ENCODE measurements at regions not wholly inside any gene's neighbourhood (a gene's known extent, or its start where the extent isn't known, plus 50 kb on each side); places are given as distances from the start of the nearest gene placed in this dataset.

- intact Hi-C loops (cut with DNase I) = no loop called here
- Histone ChIP-seq H3K9me3 (no peaks in the 10 kb centered on the region), H3K4me3 (no peak overlapping the region), H3K27me3 (no peaks in the 10 kb centered on the region), H3K27ac (no peak overlapping the region), H3K4me1 (ENCODE audit: insufficient read depth) (no peaks in the 10 kb centered on the region), H3K36me3 (no peaks in the 10 kb centered on the region)
- 54 to 73% (median 71%) methylated on average over 4 of the region's 4 CpGs for WGBS, 3 donors
- TF ChIP-seq EP300 (IDR thresholded peaks at IDR 0.05) (no peak), POLR2A (IDR thresholded peaks at IDR 0.05) (no peak), CTCF (IDR thresholded peaks at IDR 0.05) (no peak)
- no peak for DNase-seq
These were observed 658.4 kb downstream of the UQCRFS1 start for GRCh38 chr19:28554321-28555091.

- no peak for DNase-seq
- whole genome bisulfite sequencing, 3 donors = 80 to 94% (median 89%) methylated on average over 2 of the region's 2 CpGs
- H3K27me3 ChIP-seq = no peaks in the 10 kb centered on the region
- H3K4me3 ChIP-seq = no peak overlapping the region
- no peak for TF ChIP-seq POLR2A (IDR thresholded peaks at IDR 0.05)
- no peak for TF ChIP-seq CTCF (IDR thresholded peaks at IDR 0.05)
- TF ChIP-seq EP300 (IDR thresholded peaks at IDR 0.05) = no peak
- intact Hi-C loops (cut with DNase I) = no loop called here
- no peaks in the 10 kb centered on the region for H3K9me3 ChIP-seq
- no peak overlapping the region for H3K27ac ChIP-seq
- H3K4me1 ChIP-seq (ENCODE audit: insufficient read depth) = no peaks in the 10 kb centered on the region
- H3K36me3 ChIP-seq = no peaks in the 10 kb centered on the region
These were observed 659.2 kb downstream of the UQCRFS1 start for GRCh38 chr19:28553764-28554163.

DNA sequence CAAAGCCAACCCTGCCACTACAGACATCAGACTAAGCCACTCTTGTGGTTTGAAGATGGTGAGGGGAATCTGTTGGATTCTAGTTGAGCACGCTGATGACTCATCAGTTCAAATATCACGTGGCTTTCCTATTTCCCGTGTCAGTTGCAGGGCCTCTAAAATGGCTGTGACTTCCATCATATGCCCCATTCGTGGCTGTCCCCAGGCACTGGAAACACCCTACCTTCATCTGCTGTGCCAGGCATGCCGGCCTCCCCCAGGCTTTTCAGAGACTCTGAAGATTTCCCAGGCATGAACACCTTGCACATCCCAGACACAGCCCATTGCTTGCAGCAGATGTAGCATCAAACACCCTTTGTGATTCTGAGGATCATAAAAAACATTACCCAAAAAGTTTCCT is 659.9 kb downstream of the UQCRFS1 start:
- Histone ChIP-seq H3K27ac (no peak overlapping the region), H3K9me3 (no peaks in the 10 kb centered on the region), H3K4me1 (ENCODE audit: insufficient read depth) (no peaks in the 10 kb centered on the region), H3K27me3 (no peaks in the 10 kb centered on the region), H3K36me3 (no peaks in the 10 kb centered on the region), H3K4me3 (no peak overlapping the region)
- intact Hi-C loops (cut with DNase I) = no loop called here
- no peak for TF ChIP-seq POLR2A (IDR thresholded peaks at IDR 0.05)
- TF ChIP-seq EP300 (IDR thresholded peaks at IDR 0.05) = no peak
- no peak for TF ChIP-seq CTCF (IDR thresholded peaks at IDR 0.05)
- no peak for DNase-seq
- WGBS, 3 donors = 69 to 82% (median 72%) methylated on average over 5 of the region's 5 CpGs

GRCh38 chr19:28549680-28550277 is 663.2 kb downstream of the UQCRFS1 start:
- Histone ChIP-seq H3K4me3 (no peak overlapping the region), H3K36me3 (no peaks in the 10 kb centered on the region), H3K4me1 (ENCODE audit: insufficient read depth) (no peaks in the 10 kb centered on the region), H3K27ac (no peak overlapping the region), H3K27me3 (no peaks in the 10 kb centered on the region), H3K9me3 (no peaks in the 10 kb centered on the region)
- intact Hi-C loops (cut with DNase I) = no loop called here
- 58 to 64% (median 60%) methylated on average over 7 of the region's 7 CpGs for WGBS, 3 donors
- DNase-seq = no peak
- TF ChIP-seq CTCF (IDR thresholded peaks at IDR 0.05) = no peak
- no peak for TF ChIP-seq EP300 (IDR thresholded peaks at IDR 0.05)
- TF ChIP-seq POLR2A (IDR thresholded peaks at IDR 0.05) = no peak
